ENCODE measurements at regions not wholly inside any gene's neighbourhood (a gene's known extent, or its start where the extent isn't known, plus 50 kb on each side); places are given as distances from the start of the nearest gene placed in this dataset.

- TF ChIP-seq POLR2A (IDR thresholded peaks at IDR 0.05; ENCODE audit: borderline replicate concordance, extremely low read depth, insufficient read depth, insufficient read length): no peak
- no peak for TF ChIP-seq CTCF (IDR thresholded peaks at IDR 0.05 in 2 of 3, conservative IDR thresholded peaks at IDR 0.05 in 1 of 3; ENCODE audit: borderline replicate concordance in 1 of 3, insufficient read depth in 1 of 3, low read depth in 2 of 3, low read length in 2 of 3)
- TF ChIP-seq REST (IDR thresholded peaks at IDR 0.05; ENCODE audit: low read depth): no peak
Observed at GRCh38 chr5:160966921-160967320, 114.9 kb upstream of the ATP10B start.

Measured in HCT116 (cell line).